GM10266 (cell line): ENCODE measurements at regions not wholly inside any gene's neighbourhood (a gene's known extent, or its start where the extent isn't known, plus 50 kb on each side); places are given as distances from the start of the nearest gene placed in this dataset.

Experiments used
- DNase-seq: peaks from one replicate; pipeline ENCODE4 v3.0.0; 2012; ENCODE audit errors: extremely low spot score
- TF ChIP-seq, protein P1 (sequence below): IDR thresholded peaks from 2 replicates; pipeline ENCODE4 v1.5.1; 2012; ENCODE audit warnings: mild to moderate bottlenecking, low read depth; ENCODE audit not compliant: control insufficient read depth, insufficient read depth; ENCODE audit errors: missing control alignments

DNA sequence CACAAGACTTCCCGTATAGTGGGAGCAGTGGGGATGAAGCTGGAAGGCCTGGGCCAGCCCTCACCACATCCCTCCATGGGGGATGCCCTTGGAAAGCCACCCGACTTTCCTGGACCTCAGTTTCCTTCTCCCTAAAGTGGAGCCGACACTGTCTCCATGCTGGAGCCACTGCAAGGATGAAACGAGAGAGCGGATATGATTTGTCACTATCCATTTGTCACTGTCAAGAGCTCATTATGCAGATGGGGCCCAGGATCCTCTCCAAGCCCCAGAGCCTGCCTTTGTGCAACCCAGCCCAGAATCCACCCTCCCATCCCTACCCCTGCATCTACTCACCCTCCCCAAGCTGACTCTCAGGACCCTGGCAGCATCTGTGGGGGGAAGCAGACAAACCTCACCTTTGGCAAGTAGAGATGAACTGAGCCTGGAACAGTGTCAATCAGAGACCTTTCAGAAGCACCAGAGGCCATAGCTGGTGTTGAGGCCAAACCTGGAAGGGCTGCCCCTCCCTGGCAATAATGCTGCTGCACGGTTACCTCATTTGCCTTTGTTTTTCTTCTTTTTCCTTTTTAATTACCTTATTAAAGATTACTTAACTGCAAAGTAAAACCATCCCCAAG lies 287.7 kb upstream of the RTL1 start:
- DNase-seq: no peak
- TF ChIP-seq, protein P1, sequence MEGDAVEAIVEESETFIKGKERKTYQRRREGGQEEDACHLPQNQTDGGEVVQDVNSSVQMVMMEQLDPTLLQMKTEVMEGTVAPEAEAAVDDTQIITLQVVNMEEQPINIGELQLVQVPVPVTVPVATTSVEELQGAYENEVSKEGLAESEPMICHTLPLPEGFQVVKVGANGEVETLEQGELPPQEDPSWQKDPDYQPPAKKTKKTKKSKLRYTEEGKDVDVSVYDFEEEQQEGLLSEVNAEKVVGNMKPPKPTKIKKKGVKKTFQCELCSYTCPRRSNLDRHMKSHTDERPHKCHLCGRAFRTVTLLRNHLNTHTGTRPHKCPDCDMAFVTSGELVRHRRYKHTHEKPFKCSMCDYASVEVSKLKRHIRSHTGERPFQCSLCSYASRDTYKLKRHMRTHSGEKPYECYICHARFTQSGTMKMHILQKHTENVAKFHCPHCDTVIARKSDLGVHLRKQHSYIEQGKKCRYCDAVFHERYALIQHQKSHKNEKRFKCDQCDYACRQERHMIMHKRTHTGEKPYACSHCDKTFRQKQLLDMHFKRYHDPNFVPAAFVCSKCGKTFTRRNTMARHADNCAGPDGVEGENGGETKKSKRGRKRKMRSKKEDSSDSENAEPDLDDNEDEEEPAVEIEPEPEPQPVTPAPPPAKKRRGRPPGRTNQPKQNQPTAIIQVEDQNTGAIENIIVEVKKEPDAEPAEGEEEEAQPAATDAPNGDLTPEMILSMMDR: no peak

- no peak for DNase-seq
- TF ChIP-seq, protein P1: no peak
Measured at GRCh38 chr14:101191721-101192660, 288.5 kb upstream of the RTL1 start.

DNA sequence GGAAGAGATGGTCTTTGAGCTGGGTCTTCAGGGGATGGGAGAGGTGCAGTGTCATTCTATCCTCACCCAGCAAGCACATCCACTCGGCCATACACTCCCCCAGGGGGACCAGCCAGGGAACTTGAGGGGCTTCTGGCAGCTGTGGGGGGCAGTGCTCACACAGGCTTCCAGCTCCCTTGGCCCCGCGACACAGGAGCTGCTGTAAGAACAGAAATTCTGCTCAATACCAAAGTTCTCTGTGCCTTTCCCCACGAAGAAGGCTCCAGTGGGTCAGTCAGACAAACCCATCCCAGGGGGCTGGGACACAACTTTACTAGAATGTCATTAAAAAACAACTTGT lies 289.1 kb upstream of the RTL1 start:
- TF ChIP-seq, protein P1: no peak
- no peak for DNase-seq

DNA sequence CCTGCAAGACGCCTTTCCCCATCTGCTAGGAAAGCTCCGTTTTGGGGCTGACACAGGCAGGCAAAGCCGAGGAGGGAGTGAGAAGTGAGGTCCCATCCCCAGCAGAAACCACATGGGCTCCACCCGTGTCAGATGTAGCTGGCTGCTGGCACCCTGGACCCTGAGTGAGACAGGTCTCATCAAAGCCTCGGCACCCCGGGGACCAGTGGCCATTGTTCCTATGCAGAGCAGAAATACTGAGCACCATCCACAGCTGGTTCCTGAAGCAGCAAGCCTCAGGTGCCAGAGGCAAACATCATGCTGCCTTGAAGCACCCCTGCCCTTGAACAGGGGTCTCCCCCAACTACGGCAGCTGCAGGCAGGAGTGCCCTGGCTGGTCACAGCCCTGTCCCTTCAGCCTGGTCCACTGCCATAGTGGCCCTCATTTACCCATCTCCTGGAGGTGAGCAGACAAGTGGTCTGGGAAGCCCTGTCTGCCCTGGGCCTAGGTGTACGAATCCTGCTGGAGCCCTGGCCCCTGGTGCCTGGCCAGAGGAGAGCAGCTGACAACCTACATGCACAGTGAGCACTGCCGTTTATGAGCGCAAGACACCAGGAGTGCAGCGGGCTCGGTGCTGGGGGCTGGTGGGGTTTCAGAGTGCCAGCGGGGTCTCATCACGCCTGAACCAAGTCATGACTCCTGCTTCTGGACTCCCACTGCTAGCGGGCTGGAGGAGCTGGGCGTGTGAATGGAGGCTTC lies 289.8 kb upstream of the RTL1 start:
- no peak for DNase-seq

DNA sequence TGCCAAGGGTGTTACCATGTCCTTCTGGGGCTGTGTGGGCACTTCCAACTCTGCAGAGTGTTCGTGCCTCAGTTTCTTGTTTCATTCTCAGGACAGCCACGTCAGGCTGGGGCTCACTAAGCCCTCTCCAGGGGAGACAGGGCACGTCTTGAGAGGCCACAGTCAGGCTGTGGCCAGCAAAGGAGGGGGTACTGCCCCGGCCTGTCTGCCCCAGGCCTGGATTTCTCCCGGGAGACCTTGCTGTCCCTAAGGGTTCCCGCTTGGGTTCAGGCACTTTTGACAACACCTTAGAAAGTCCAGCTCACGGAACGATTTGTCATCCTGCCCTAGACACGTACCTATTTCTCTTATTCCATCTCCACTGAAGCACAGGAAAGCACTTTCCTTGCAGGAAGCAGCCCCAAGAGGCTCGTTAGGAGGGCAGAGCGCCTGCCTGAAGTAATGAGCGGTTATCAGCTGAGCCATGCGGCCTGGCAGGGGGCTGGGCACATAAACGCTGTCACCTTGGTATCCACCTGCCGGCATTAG lies 290.4 kb upstream of the RTL1 start:
- no peak for DNase-seq

More for the DNA sequence above, 289.8 kb upstream of the RTL1 start:
- TF ChIP-seq, protein P1: no peak

DNA sequence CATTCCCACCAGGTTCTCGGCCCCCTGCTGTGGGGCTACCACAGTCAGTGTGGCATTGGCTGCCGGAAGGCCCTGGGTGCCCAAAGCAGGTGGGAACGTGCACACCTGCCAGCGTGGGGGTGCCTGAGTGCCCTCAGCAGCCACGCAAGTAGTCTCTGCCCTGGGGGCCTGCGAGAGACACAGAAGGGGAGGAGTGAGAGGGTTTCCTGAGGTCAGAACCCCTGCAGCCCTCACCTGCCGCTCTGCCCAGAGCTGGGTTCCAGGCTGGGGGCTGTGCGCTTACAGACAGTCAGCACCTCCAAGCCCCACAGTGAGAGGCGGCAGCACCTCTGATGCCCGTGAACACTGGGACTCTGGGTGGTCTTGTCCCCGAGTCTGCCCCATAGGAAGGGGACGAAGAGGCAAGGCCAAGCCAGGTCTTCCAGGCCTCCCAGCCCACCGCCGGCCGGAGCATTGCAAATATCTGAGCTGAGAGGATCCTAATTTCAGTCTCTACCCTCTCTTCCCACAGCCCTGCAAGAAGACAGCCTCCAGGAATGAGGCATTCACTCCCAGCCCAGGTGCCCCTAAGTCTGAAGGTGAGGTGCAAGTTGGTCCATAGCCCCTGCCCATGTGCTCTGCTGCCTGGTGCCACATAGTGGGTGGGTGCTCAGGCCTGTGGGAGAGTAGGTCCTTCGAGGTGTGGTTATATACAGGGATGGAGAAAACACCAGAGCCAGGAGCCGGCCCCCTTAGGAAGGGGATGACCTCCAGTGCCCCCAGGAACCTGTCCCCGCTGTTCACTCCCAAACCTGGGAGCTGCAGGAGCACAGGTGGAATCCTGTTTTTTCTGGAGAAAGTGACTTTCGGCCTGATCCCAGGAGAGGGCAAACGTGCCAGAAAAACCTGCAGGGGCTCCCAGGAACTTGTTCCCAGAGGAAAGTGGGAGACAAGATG lies 291.1 kb upstream of the RTL1 start:
- TF ChIP-seq, protein P1: no peak
- DNase-seq: no peak

More for the DNA sequence above, 290.4 kb upstream of the RTL1 start:
- TF ChIP-seq, protein P1: no peak
